GM19351 (cell line): ENCODE measurements at regions not wholly inside any gene's neighbourhood (a gene's known extent, or its start where the extent isn't known, plus 50 kb on each side); places are given as distances from the start of the nearest gene placed in this dataset.
"Not testable (repeated sequence)": the region's sequence is repeated elsewhere in the genome, so short reads cannot be mapped to it uniquely, and the experiment has no call there.

ENCODE experiments used
- ATAC-seq: cut with Tn5 transposase; IDR thresholded peaks from one replicate; pipeline ENCODE4 v1.9.1; 2021; ENCODE audit warnings: mild to moderate bottlenecking, moderate library complexity; ENCODE audit not compliant: unreplicated experiment

DNA sequence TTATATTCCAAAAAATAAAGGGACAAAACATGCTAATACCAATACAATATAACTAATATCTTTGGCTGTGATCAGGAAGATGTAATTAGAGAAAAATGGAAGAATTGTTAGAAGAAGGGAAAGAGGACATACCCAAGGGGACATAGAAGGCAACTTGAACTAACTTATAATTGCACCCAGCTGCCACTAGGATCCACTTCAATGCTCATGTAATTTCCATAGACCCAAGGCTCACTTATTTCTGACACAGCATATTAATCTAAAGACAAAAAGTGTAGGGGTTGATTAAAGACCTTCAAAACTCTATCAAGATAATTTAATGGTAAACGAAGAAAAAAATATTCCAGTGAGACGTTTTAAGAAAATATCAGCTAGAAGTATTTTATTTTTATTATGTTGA, 396.0 kb upstream of the ADGRB3 start:
- ATAC-seq, result no peak

DNA sequence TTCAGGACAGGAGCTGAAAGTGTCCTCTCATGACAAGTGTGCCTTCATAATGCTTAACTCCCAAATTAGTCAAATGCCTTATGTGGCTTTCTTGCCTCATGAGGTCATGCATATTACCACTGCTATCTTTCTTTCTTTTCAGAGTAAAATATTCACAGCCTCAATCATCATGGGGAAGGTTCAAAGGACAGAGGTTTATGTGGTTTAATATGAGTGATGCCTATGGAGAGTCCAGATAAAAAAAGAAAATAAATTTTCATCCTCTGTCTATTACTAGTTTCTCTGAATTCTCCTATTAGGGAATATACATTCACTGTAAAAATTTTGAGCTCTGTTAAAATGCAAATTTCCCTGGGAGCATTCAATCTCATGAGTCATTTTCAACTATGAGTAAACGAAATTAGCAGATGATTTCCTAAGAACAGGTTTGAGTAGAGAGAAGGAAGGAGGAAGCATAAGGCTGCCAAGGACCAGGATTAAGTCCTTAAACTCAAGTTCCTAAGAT, 396.9 kb upstream of the ADGRB3 start:
- ATAC-seq, result no peak

DNA sequence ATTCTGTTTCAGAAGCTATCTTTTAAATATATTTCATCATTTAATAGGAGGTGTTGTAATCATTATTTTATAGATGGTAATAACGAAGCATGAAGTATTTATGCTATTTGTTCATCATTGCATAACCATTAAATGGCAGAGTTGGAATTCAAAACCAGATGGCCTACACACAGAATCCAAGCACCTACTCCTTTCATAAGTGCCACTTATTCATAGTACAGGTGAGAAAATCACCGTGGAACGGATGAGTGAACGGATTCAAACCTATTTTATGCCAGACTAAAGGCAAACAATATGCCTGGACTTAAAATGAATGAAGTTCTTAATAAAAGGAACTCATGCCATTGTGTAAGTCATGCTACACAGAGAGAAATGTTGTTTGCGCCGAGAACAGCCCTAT, 397.9 kb upstream of the ADGRB3 start:
- no peak for ATAC-seq

DNA sequence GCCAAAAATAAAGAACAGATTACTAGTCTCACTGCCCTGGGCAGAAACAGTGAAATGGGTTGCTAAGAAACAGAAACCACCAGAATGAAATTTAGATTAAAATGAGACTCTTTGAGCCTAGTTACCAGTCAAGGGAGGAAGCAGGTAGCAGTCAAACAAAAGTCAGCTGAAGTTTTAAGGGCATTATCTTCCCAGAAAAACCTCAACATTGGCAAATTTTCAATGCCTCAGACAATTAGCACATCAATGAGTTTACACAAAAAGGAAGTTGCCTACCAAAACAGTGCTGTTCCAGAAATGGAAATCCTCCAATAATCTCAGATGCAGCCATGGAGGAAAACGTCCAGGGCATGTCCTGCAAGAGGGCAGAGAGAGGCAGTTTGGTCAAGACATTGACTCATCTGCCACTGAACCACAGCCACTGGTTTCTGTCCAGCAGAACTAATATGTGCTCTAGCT, 399.7 kb upstream of the ADGRB3 start:
- ATAC-seq, result no peak

DNA sequence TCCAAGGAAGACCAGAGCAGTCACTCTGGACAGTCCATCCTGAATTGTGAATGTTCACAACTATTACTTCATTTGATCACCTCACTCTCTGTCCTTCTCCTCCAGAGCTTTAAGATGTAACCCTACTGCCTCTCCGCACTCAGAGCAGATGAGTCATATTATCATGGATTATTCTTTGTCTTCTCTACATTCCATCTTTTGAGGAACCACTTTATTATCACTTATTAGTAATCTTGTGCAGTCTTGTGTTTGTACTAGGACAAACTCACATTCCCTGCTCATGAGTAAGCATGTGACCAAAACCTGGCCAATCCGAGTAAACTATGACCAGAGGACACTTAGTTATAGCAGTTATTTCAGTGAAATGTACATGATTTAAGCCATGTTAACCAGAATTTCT, 401.5 kb upstream of the ADGRB3 start:
- ATAC-seq, result no peak

DNA sequence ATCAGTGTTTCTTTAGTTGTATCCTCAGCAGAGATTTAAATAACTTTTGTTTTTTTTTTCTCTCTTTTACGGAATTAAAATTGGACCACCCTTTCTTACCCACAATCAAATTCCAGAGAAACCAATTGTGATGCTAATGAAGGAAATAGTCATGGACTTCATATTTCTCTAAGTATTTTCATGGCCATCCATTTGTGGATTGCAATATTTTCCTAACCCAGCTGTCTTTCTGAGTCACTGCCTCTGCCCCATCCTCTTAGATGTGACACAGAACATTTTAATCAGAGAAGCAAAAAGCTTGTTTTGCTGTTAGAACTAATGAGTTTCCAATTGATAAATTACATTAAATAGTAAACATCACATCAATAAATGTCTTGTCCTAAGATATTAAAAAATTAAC, 405.5 kb upstream of the ADGRB3 start:
- no peak for ATAC-seq

DNA sequence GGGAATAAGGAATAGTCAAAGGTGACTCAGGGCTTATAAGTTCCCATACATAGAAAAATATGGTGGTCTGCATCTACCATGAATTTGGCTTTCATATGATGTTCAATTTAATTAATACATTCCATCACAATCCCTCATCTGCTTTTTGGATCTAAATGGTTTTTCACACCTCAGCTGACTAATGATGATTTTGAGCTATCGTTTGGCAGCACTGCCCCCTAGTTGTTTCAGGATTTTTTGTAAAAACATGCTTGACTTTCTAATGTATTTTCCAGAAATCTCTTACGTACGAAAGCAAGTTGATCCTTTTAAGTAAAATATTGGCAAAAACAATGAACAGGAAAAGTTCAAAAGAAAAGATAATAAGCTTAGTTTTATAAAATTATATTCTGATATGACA, 408.6 kb upstream of the ADGRB3 start:
- ATAC-seq, result no peak

DNA sequence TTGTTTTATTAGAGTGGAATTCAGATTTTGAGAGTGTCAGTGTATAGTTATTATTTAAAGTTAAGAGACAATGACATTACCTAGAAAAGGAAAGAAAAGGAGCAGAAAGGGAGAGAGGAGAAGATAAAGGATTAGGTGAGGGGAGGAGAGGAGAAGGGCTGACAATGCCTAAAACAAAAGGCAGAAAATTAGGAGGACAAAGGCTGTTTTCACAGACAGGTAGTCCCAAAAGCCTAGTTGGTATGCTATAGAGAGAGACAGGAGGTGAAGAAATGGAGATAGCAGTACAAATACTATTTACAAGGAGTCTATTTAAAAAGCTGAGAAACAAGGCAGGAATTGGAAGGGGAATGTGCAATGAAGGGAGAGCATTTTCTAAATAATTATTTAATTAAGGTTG, 409.4 kb upstream of the ADGRB3 start:
- no peak for ATAC-seq

DNA sequence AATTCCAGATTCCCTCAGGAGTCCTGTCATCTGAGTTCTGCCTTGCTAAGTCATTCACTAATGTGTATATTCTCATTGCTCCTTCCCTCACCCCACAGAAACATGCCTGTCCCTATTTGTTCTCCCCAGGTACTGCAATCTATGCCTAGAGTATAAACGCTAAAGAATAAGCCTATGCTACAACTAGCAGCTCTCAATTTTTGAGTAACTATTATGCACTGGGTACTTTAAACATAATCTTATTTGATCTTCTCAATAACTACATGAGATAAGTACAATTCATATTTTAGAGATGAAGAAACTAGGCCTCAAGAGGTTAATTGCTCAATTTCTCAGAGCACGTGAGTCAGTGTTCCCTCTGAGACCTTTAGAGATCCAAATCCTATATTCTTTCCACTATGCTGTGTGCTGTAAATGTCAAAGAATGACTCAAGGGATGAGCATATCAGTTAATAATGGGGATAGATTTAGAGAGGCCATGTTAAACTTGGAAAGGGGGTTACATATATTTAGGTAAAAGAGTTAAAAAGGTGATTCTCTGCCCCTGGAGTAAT, 423.8 kb upstream of the ADGRB3 start:
- ATAC-seq, result no peak

DNA sequence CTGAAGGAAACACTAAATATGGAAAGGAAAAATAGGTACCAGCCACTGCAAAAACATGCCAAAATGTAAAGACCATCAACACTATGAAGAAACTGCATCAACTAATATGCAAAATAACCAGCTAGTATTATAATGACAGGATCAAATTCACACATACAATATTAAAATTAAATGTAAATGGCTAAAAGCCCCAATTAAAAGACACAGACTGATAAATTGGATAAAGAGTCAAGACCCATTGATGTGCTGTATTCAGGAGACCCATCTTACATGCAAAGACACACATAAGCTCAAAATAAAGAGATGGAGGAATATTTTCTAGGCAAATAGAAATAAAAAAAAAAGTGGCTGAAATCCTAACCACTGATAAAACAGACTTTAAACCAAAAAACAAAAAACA, 427.5 kb upstream of the ADGRB3 start:
- not testable (repeated sequence) for ATAC-seq

DNA sequence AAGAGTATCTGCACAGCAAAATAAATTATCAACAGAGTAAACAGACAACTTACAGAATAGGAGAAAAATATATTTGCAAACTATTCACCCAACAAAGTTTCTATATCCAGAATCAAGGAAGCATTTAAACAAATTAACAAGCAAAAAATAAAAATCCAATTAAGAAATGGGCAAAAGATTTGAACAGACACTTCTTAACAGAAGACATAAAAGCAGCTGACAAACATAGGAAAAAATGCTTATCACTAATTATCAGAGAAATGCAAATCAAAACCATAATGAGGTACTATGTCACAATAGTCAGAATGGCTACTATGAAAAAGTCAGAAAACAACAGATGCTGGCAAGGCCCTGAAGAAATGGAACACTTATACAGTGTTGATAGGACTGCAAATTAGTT, 434.2 kb upstream of the ADGRB3 start:
- no peak for ATAC-seq

DNA sequence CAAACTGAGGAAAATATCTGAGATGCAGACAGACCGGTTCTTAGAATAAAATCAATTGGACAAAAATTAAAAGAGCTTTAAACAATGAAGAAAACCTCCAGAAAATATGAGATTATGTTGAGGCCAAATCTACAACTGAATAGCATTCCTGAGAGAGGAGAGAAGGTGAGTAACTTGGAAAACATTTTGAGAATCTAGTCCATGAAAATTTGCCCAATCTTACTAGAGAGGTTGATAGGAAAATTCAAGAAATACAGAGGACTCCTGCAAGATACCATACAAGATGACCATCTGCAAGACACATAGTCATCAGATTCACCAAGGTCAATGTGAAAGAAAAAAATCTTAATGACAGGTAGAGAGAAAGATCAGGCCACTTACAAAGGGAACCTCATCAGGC, 437.7 kb upstream of the ADGRB3 start:
- ATAC-seq, result no peak

DNA sequence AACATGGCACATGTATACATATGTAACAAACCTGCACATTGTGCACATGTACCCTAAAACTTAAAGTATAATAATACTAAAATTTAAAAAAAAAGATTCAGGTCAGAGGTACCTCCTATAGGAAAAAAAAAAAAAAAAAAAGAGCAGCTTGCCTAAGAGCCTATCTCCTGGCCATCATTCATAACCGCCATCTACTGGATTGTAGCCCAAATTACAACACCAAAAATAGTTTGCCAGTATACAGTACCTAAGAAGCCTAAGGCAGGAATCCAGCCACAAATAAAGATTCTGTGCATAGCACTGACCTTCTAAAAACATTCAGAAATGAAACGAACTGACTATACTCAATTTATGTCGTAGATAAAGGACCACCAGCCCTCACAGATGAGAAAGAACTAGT, 438.4 kb upstream of the ADGRB3 start:
- ATAC-seq, result peak; percentile 78

DNA sequence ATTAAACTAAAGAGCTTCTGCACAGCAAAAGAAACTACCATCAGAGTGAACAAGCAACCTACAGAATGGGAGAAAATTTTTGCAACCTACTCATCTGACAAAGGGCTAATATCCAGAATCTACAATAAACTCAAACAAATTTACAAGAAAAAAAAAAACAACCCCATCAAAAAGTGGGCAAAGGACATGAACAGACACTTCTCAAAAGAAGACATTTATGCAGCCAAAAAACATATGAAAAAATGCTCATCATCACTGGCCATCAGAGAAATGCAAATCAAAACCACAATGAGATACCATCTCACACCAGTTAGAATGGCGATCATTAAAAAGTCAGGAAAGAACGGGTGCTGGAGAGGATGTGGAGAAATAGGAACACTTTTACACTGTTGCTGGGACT, 439.3 kb upstream of the ADGRB3 start:
- ATAC-seq, result not testable (repeated sequence)

DNA sequence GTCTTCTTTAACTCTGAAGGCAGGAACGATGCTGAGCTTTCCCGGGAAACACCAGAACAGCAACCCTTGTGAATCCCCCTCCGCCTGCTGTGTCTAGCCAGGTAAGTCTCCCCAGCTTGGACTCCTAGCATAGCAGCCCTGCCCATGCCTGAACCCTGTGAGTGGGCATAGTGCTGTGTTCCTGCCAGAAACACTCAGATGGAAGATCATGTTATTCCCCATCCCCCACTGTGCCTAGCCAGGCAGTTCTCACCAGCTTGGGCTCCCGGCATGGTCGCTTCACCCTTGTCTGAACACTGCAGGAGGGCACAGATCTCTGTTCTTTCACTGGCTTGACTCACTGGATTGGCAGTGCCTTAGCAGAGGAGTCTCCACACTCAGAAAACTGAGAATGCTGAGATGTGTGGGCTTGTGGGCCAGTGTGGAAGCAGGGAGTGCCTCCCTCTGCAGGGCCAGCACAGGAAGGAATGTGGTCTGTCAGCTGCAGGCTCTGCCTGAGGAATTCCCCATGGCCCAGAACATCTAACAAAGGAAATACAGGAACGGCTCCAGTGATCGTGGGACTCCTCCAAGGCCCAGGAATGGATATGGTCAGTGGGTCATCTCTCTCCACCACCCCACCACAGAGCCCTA, 440.1 kb upstream of the ADGRB3 start:
- ATAC-seq, result no peak

DNA sequence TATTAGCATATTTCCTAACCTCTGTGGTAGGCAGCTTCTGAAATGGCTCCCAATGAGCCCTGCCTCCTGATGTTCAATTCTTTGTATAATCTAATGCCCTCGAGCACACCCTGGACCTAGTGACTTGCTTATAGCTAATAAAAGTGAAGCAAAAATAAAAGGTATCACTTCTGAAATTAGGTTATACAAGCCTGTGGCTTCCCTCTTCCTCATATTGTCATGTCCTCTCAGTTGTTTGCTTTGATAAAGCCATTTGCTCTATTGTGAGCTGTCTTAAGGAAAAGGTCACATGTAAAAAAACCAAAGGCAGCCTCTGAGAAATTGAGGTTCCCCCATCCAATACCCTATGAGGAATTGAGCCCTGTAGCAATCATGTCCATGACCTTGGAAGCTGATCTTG, 442.1 kb upstream of the ADGRB3 start:
- peak; percentile 69 for ATAC-seq

DNA sequence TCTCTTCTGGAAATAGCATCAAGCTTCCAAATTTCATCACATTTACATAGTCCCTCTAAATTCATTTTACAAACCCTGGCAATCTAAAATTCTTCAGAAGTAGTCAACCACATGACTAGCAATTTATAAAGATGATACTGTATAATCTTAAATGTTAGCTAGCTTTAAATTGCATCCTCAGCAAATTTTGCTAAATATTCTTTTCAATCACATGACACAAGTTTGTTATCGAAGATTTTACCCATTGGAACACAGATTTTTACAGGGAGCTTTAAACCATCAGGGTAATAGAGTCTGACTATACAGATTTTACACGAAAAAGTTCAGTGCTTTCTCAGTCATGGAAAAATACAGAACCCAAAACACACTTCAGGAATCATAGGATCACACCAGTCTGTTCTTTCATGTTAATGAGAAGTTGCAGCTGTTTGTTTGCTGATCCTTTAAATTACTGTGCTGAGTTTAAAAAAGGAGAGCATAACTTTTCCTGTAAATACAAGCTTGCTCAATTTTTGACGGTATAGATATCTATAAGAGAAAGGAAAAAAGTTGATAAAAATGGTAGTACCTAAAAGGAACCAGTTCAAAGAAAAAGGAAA, 445.8 kb upstream of the ADGRB3 start:
- no peak for ATAC-seq

DNA sequence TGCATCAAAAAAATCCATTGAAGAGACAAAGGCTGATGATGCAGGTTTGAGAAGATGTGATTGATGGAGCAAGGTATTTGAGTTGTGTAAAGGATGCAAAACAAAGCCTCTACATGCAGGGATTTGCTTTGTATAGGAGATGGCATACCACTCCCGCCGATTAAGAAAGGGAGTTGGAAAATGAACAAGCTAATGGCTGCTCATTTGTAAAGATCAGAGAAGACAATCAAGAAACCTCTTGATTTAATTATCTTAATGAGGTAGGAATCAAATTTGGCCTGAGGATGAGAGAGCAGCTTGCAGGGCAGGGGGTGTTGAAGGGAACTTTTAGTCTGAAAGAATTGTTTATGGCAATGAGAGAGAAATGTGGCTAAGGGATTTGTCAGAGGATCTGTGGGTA, 448.2 kb upstream of the ADGRB3 start:
- no peak for ATAC-seq

DNA sequence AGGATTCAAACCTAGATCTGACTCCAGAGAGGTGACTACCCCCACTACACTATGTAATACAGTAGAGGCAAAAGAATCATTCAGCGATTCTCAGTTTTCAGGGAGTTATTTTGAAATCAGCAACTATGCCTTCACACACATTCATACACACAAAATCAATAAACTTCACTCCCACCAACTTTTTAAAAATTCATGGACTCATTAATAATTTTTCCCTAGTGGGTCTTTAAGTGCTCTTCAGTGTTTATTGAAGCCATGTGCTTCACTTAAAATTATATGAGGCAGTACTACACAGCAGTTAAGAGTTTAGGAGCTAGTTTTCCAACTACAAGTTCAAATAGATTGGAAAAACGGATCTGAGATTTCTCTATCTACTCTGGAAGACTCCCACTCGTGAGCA, 452.7 kb upstream of the ADGRB3 start:
- ATAC-seq, result no peak

DNA sequence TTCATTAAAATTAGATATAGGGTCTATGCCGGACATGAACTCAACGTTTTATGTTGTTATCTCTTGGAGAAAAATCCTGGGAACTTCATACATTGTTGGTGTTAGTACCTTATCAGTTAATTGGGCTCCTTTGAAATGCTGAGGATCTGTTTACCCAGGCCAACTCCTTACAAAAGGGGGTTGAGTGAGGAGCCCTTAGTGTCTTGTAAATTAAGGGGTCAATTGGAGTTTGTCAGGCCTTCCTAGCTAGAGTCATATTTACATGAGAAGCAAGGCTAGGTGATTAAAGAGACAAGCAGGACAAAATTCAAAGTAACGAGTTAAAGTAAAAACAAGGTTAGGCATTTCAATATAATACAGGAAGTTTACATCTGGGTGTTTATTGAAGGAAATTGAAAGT, 454.1 kb upstream of the ADGRB3 start:
- not testable (repeated sequence) for ATAC-seq

DNA sequence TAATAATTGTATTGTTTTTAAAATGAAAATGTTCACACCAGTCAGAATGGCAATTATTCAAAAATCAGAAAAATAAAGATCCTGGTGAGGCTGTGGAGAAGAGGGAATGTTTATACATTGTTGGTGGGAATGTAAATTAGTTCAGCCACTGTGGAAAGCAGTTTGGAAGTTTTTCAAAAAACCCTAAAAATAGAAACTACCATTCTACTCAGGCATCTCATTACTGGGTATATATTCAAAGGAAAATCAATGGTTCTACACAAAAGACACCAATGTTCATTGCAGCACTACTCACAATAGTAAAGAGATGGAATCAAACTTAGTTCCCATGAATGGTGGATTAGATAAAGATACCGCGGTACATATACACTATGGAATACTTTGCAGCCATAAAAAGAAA, 461.5 kb upstream of the ADGRB3 start:
- no peak for ATAC-seq

DNA sequence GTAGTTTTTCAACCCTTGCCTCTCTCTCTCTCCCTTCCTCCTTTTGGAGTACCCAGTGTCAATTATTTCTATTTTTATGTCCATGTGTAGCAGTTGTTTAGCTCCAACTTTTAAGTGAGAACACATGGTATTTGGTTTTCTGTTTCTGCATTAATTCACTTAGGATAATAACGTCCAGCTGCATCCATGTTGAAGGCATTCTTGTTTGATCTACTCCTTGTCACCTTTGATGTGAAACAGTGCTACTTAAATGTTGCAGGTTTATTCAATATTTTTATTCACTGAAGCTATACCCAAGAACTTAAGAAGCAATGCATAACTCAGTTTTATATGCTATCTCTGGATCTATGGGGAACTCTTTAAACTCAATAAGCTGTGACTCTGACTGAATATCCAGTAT, 465.2 kb upstream of the ADGRB3 start:
- no peak for ATAC-seq

DNA sequence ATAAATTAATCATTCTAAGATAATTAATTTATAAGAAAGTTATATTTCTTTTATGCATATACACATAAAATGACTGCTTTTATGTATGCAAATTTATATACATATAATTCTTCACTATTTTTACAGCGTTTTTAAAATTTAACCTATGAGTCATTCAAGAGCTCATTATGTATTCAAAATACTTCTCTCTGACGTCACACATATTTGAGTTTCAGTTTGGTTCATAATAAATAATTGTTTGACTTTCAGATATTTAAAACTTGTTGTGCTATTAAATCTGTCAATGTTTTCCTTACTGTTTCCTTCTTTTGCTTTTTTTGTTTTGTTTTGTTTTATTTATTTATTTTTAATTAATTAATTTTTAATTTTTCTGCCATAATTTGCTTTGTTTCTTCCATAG, 467.5 kb upstream of the ADGRB3 start:
- no peak for ATAC-seq
